ENCODE measurements at regions not wholly inside any gene's neighbourhood (a gene's known extent, or its start where the extent isn't known, plus 50 kb on each side); places are given as distances from the start of the nearest gene placed in this dataset.
A peak's percentile ranks its signal among the peaks of the same experiment; 100 is the strongest.

GRCh38 chr10:120077707-120078492 lies 185.4 kb downstream of the SEC23IP start:
- no peak overlapping the region for H3K27ac ChIP-seq (ENCODE audit: low read length)
- DNase-seq: no peak
- no peaks in the 10 kb centered on the region for H3K4me1 ChIP-seq (ENCODE audit: control insufficient read depth, insufficient read depth, low read length)
- H3K4me3 ChIP-seq (ENCODE audit: low read length): no peak overlapping the region
- WGBS (ENCODE audit: insufficient coverage): 57% methylated on average over 9 of the region's 14 CpGs
- H3K27me3 ChIP-seq (ENCODE audit: control insufficient read depth, insufficient read depth, low read length): peaks cover 2% of the 10 kb centered on the region
- no peaks in the 10 kb centered on the region for H3K9me3 ChIP-seq (replicated peaks; ENCODE audit: control insufficient read depth, low read depth, low read length)
- H3K36me3 ChIP-seq (ENCODE audit: control insufficient read depth, insufficient read depth, low read length): no peaks in the 10 kb centered on the region

- Histone ChIP-seq H3K4me3 (ENCODE audit: low read length) (no peak overlapping the region), H3K27ac (ENCODE audit: low read length) (no peak overlapping the region), H3K4me1 (ENCODE audit: control insufficient read depth, insufficient read depth, low read length) (no peaks in the 10 kb centered on the region), H3K36me3 (ENCODE audit: control insufficient read depth, insufficient read depth, low read length) (no peaks in the 10 kb centered on the region), H3K9me3 (replicated peaks; ENCODE audit: control insufficient read depth, low read depth, low read length) (no peaks in the 10 kb centered on the region), H3K27me3 (ENCODE audit: control insufficient read depth, insufficient read depth, low read length) (no peaks in the 10 kb centered on the region)
- peak; percentile 5 for DNase-seq
- 42% methylated on average over 2 of the region's 5 CpGs for WGBS (ENCODE audit: insufficient coverage)
Measured at GRCh38 chr10:120085096-120085796, 192.7 kb downstream of the SEC23IP start.

GRCh38 chr10:120086066-120086465 lies 193.5 kb downstream of the SEC23IP start:
- Histone ChIP-seq H3K9me3 (replicated peaks; ENCODE audit: control insufficient read depth, low read depth, low read length) (no peaks in the 10 kb centered on the region), H3K27ac (ENCODE audit: low read length) (no peak overlapping the region), H3K4me3 (ENCODE audit: low read length) (no peak overlapping the region), H3K36me3 (ENCODE audit: control insufficient read depth, insufficient read depth, low read length) (no peaks in the 10 kb centered on the region), H3K4me1 (ENCODE audit: control insufficient read depth, insufficient read depth, low read length) (no peaks in the 10 kb centered on the region), H3K27me3 (ENCODE audit: control insufficient read depth, insufficient read depth, low read length) (no peaks in the 10 kb centered on the region)
- no CpG with 5 or more reads among the region's 6 CpGs for WGBS (ENCODE audit: insufficient coverage)
- no peak for DNase-seq

GRCh38 chr10:120087109-120087508 lies 194.6 kb downstream of the SEC23IP start:
- no CpG with 5 or more reads among the region's 3 CpGs for WGBS (ENCODE audit: insufficient coverage)
- Histone ChIP-seq H3K9me3 (replicated peaks; ENCODE audit: control insufficient read depth, low read depth, low read length) (no peaks in the 10 kb centered on the region), H3K36me3 (ENCODE audit: control insufficient read depth, insufficient read depth, low read length) (no peaks in the 10 kb centered on the region), H3K27ac (ENCODE audit: low read length) (no peak overlapping the region), H3K4me1 (ENCODE audit: control insufficient read depth, insufficient read depth, low read length) (no peaks in the 10 kb centered on the region), H3K27me3 (ENCODE audit: control insufficient read depth, insufficient read depth, low read length) (no peaks in the 10 kb centered on the region), H3K4me3 (ENCODE audit: low read length) (no peak overlapping the region)
- no peak for DNase-seq

GRCh38 chr10:120095875-120096274 lies 203.3 kb downstream of the SEC23IP start:
- Histone ChIP-seq H3K36me3 (ENCODE audit: control insufficient read depth, insufficient read depth, low read length) (no peaks in the 10 kb centered on the region), H3K4me3 (ENCODE audit: low read length) (no peak overlapping the region), H3K27me3 (ENCODE audit: control insufficient read depth, insufficient read depth, low read length) (no peaks in the 10 kb centered on the region), H3K9me3 (replicated peaks; ENCODE audit: control insufficient read depth, low read depth, low read length) (no peaks in the 10 kb centered on the region), H3K4me1 (ENCODE audit: control insufficient read depth, insufficient read depth, low read length) (peaks cover 4% of the 10 kb centered on the region), H3K27ac (ENCODE audit: low read length) (no peak overlapping the region)
- no peak for DNase-seq
- WGBS (ENCODE audit: insufficient coverage): no CpG with 5 or more reads among the region's 3 CpGs

GRCh38 chr10:120097766-120098165 lies 205.2 kb downstream of the SEC23IP start:
- DNase-seq: no peak
- H3K27me3 ChIP-seq (ENCODE audit: control insufficient read depth, insufficient read depth, low read length): peaks cover 2% of the 10 kb centered on the region

GRCh38 chr10:120098232-120098930 lies 205.9 kb downstream of the SEC23IP start:
- H3K9me3 ChIP-seq (replicated peaks; ENCODE audit: control insufficient read depth, low read depth, low read length): no peaks in the 10 kb centered on the region
- no peaks in the 10 kb centered on the region for H3K36me3 ChIP-seq (ENCODE audit: control insufficient read depth, insufficient read depth, low read length)
- no peak overlapping the region for H3K27ac ChIP-seq (ENCODE audit: low read length)
- WGBS (ENCODE audit: insufficient coverage): 33% methylated on average over 1 of the region's 4 CpGs
- H3K27me3 ChIP-seq (ENCODE audit: control insufficient read depth, insufficient read depth, low read length): peaks cover 2% of the 10 kb centered on the region
- H3K4me1 ChIP-seq (ENCODE audit: control insufficient read depth, insufficient read depth, low read length): peaks cover 4% of the 10 kb centered on the region
- peak; percentile 27 for DNase-seq
- H3K4me3 ChIP-seq (ENCODE audit: low read length): no peak overlapping the region

More at GRCh38 chr10:120097766-120098165, 205.2 kb downstream of the SEC23IP start:
- Histone ChIP-seq H3K9me3 (replicated peaks; ENCODE audit: control insufficient read depth, low read depth, low read length) (no peaks in the 10 kb centered on the region), H3K4me3 (ENCODE audit: low read length) (no peak overlapping the region), H3K27ac (ENCODE audit: low read length) (no peak overlapping the region), H3K4me1 (ENCODE audit: control insufficient read depth, insufficient read depth, low read length) (peaks cover 4% of the 10 kb centered on the region), H3K36me3 (ENCODE audit: control insufficient read depth, insufficient read depth, low read length) (no peaks in the 10 kb centered on the region)

GRCh38 chr10:120103738-120104560 lies 211.4 kb downstream of the SEC23IP start:
- H3K27ac ChIP-seq (ENCODE audit: low read length): no peak overlapping the region
- no peaks in the 10 kb centered on the region for H3K9me3 ChIP-seq (replicated peaks; ENCODE audit: control insufficient read depth, low read depth, low read length)
- DNase-seq: no peak
- H3K4me1 ChIP-seq (ENCODE audit: control insufficient read depth, insufficient read depth, low read length): no peaks in the 10 kb centered on the region
- peaks cover 3% of the 10 kb centered on the region for H3K27me3 ChIP-seq (ENCODE audit: control insufficient read depth, insufficient read depth, low read length)
- H3K36me3 ChIP-seq (ENCODE audit: control insufficient read depth, insufficient read depth, low read length): no peaks in the 10 kb centered on the region
- WGBS (ENCODE audit: insufficient coverage): 38% methylated on average over 2 of the region's 10 CpGs
- H3K4me3 ChIP-seq (ENCODE audit: low read length): no peak overlapping the region

- Histone ChIP-seq H3K36me3 (ENCODE audit: control insufficient read depth, insufficient read depth, low read length) (no peaks in the 10 kb centered on the region), H3K27ac (ENCODE audit: low read length) (no peak overlapping the region), H3K4me3 (ENCODE audit: low read length) (no peak overlapping the region), H3K27me3 (ENCODE audit: control insufficient read depth, insufficient read depth, low read length) (peaks cover 3% of the 10 kb centered on the region), H3K4me1 (ENCODE audit: control insufficient read depth, insufficient read depth, low read length) (no peaks in the 10 kb centered on the region), H3K9me3 (replicated peaks; ENCODE audit: control insufficient read depth, low read depth, low read length) (no peaks in the 10 kb centered on the region)
- 13% methylated on average over 1 of the region's 2 CpGs for WGBS (ENCODE audit: insufficient coverage)
- peak; percentile 36 for DNase-seq
Measured at GRCh38 chr10:120105001-120105400, 212.5 kb downstream of the SEC23IP start.

All from muscle of leg (tissue), 3 donors.